ENCODE measurements at regions not wholly inside any gene's neighbourhood (a gene's known extent, or its start where the extent isn't known, plus 50 kb on each side); places are given as distances from the start of the nearest gene placed in this dataset.
"Not testable (repeated sequence)": the region's sequence is repeated elsewhere in the genome, so short reads cannot be mapped to it uniquely, and the experiment has no call there.

GRCh38 chr15:47037003-47037402, 680.3 kb upstream of the SEMA6D start:
- Histone ChIP-seq H3K4me2 (no peak overlapping the region), H3K4me1 (no peaks in the 10 kb centered on the region), H3K27ac (no peak overlapping the region), H3K4me3 (no peak overlapping the region), H3K9me3 (no peaks in the 10 kb centered on the region)
- FAIRE-seq (no peak), ATAC-seq (no peak), DNase-seq (ENCODE audit: low read depth in 1 of 2, low spot score in 1 of 2) (no peak)
- 0% methylated on average over 1 of the region's 1 CpG for WGBS (ENCODE audit: missing lambda C conversion rate)
- POLR2A ChIA-PET, result no interaction called here
- CTCF ChIA-PET, result no interaction called here
- TF ChIP-seq HEYL (CRISPR knock-in tag; IDR thresholded peaks at IDR 0.05), result no peak
- TF ChIP-seq CEBPB (IDR thresholded peaks at IDR 0.05), result no peak
- no peak for TF ChIP-seq JUNB (IDR thresholded peaks at IDR 0.05)
- TF ChIP-seq, protein P1, sequence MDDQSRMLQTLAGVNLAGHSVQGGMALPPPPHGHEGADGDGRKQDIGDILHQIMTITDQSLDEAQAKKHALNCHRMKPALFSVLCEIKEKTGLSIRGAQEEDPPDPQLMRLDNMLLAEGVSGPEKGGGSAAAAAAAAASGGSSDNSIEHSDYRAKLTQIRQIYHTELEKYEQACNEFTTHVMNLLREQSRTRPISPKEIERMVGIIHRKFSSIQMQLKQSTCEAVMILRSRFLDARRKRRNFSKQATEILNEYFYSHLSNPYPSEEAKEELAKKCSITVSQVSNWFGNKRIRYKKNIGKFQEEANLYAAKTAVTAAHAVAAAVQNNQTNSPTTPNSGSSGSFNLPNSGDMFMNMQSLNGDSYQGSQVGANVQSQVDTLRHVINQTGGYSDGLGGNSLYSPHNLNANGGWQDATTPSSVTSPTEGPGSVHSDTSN (IDR thresholded peaks at IDR 0.05), result no peak

GRCh38 chr15:47039225-47039624, 678.1 kb upstream of the SEMA6D start:
- Histone ChIP-seq H3K4me1 (no peaks in the 10 kb centered on the region), H3K27ac (no peak overlapping the region), H3K4me3 (no peak overlapping the region), H3K9me3 (no peaks in the 10 kb centered on the region), H3K4me2 (no peak overlapping the region)
- DNase-seq (ENCODE audit: low read depth in 1 of 2, low spot score in 1 of 2), result no peak
- FAIRE-seq, result no peak
- 0% methylated on average over 1 of the region's 1 CpG for WGBS (ENCODE audit: missing lambda C conversion rate)
- ChIA-PET CTCF (no interaction called here), POLR2A (no interaction called here)
- ATAC-seq, result no peak
- TF ChIP-seq, protein P1 (IDR thresholded peaks at IDR 0.05), result no peak
- TF ChIP-seq, protein P2, sequence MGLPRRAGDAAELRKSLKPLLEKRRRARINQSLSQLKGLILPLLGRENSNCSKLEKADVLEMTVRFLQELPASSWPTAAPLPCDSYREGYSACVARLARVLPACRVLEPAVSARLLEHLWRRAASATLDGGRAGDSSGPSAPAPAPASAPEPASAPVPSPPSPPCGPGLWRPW (IDR thresholded peaks at IDR 0.05), result no peak
- TF ChIP-seq CEBPB (IDR thresholded peaks at IDR 0.05) (no peak), ATOH8 (CRISPR knock-in tag; IDR thresholded peaks at IDR 0.05; ENCODE audit: low read depth) (no peak)

DNA sequence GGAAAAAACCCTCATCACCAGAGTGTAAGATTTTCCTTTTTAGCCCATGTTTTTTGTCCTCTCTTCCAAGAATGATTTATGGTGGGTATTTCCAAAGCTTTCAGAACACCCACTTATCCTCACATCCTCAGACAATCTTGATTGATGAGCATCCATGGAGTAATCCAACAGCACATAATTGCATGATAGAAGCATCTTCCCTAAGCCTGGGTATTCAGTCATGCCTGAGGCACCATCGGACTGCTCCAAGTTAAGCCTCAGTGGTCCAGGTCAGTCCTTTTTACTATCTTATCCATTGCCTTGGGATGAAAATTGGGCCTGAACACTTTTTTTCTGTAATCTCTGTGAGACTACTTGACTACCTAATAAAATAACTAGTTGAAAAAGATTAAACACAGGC, 676.0 kb upstream of the SEMA6D start:
- no peak overlapping the region for H3K27ac ChIP-seq
- no peak overlapping the region for H3K4me2 ChIP-seq
- no peak for DNase-seq (ENCODE audit: low read depth in 1 of 2, low spot score in 1 of 2)
- 18% methylated on average over 1 of the region's 1 CpG for WGBS (ENCODE audit: missing lambda C conversion rate)
- no peak for ATAC-seq
- no peaks in the 10 kb centered on the region for H3K4me1 ChIP-seq
- ChIA-PET CTCF (no interaction called here), POLR2A (no interaction called here)
- TF ChIP-seq EP300 (IDR thresholded peaks at IDR 0.05) (no peak), HDAC2 (IDR thresholded peaks at IDR 0.05) (no peak), FOSB (CRISPR knock-in tag; IDR thresholded peaks at IDR 0.05) (no peak), MAX (IDR thresholded peaks at IDR 0.05) (no peak), MAZ (IDR thresholded peaks at IDR 0.05; ENCODE audit: borderline replicate concordance, low read depth, low read length) (no peak), POLR2AphosphoS2 (conservative IDR thresholded peaks at IDR 0.05; ENCODE audit: low read length) (no peak), ZSCAN20 (CRISPR knock-in tag; IDR thresholded peaks at IDR 0.05) (no peak), POLR2A (IDR thresholded peaks at IDR 0.05; ENCODE audit: low read length) (no peak), HOXB5 (CRISPR knock-in tag; IDR thresholded peaks at IDR 0.05) (no peak), MYC (IDR thresholded peaks at IDR 0.05; ENCODE audit: borderline replicate concordance, low read length) (no peak)
- no peaks in the 10 kb centered on the region for H3K9me3 ChIP-seq
- FAIRE-seq, result no peak
- H3K4me3 ChIP-seq, result no peak overlapping the region

DNA sequence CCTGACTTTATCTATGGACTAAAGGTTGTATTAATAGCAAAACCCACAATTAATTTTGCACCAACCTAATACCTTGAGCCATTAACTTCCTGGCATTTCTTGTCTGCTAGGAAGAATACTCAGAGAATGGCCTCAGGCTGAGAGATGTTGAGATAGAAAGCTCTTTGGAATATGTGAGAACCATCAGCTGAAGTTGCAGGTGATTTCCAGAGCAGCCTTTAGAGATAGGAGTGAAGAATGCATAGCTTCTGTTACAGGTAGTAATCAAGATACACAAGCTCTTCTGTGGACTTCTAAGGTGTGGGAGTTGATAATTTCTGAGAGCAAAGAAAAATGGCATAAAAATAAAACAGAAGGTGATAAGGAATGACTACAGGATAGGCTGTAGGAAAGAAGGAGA, 669.3 kb upstream of the SEMA6D start:
- H3K27ac ChIP-seq; H3K4me1 ChIP-seq; H3K4me2 ChIP-seq; H3K9me3 ChIP-seq; FAIRE-seq; DNase-seq (ENCODE audit: low read depth in 1 of 2, low spot score in 1 of 2); CTCF ChIA-PET; ATAC-seq; POLR2A ChIA-PET; H3K4me3 ChIP-seq: not testable (repeated sequence)

Data from A549 (cell line).